Adrenal gland (tissue), 9 donors: ENCODE measurements at regions not wholly inside any gene's neighbourhood (a gene's known extent, or its start where the extent isn't known, plus 50 kb on each side); places are given as distances from the start of the nearest gene placed in this dataset.

Source experiments
- DNase-seq, 7 donors: peaks; one replicate each; pipeline ENCODE4 v3.0.0-alpha.2; 2019 to 2020
- H3K27ac ChIP-seq, 5 donors: fragments of 200-600 bp; sonication (generic) in 4 of 5; 1 replicate in 3 of 5; 2 replicates in 2 of 5; pipeline versions ENCODE4 v1.5.1 to v1.8.0; 2016 to 2020; ENCODE audit warnings: mild to moderate bottlenecking in 1 of 5
- H3K27me3 ChIP-seq: fragments of 200-600 bp; 2 replicates; pipeline ENCODE4 v1.8.0; 2021
- H3K36me3 ChIP-seq, 2 donors: fragments of 200-600 bp; replicated peaks in 1 of 2; 1 replicate in 1 of 2; 2 replicates in 1 of 2; pipeline versions ENCODE4 v1.5.1 to v1.8.0; 2018 to 2022
- H3K4me1 ChIP-seq, 2 donors: fragments of 200-600 bp; replicated peaks in 1 of 2; 1 replicate in 1 of 2; 2 replicates in 1 of 2; pipeline versions ENCODE4 v1.5.1 to v1.8.0; 2018 to 2021
- H3K4me3 ChIP-seq, 4 donors: fragments of 200-600 bp; sonication (generic) in 3 of 4; one replicate each; pipeline ENCODE4 v1.5.1; 2016 to 2018
- H3K9me3 ChIP-seq, 3 donors: fragments of 200-600 bp; sonication (generic) in 1 of 3; replicated peaks in 1 of 3; 1 replicate in 2 of 3; 2 replicates in 1 of 3; pipeline versions ENCODE4 v1.5.1 to v1.8.0; 2016 to 2021
- CTCF ChIP-seq, 6 experiments: fragments of 450-650 bp in 4 of 6; fragments of 200-600 bp in 2 of 6; sonication (generic) in 1 of 6; IDR thresholded peaks; 1 replicate in 5 of 6; 2 replicates in 1 of 6; pipeline versions ENCODE4 v1.5.1 to v1.8.0; 2016 to 2021; ENCODE audit warnings: antibody characterized with exemption in 6 of 6, mild to moderate bottlenecking in 2 of 6, moderate library complexity in 1 of 6
- POLR2A ChIP-seq, 2 donors: fragments of 450-650 bp; IDR thresholded peaks; one replicate each; pipeline ENCODE4 v1.6.1; 2017; ENCODE audit warnings: antibody characterized with exemption in 2 of 2, mild to moderate bottlenecking in 2 of 2, moderate library complexity in 1 of 2
- WGBS, 4 donors: extraction: QIAGEN DNeasy Blood & Tissue Kit in 2 of 4; methylation state at CpG; one replicate each; pipeline versions ENCODE4 v1.1.5 to v1.1.7; 2013 to 2017; 5-methylcytosine and 5-hydroxymethylcytosine counted together
- intact Hi-C, 2 donors: fragments of 100-400 bp; cut with DNase I; formaldehyde crosslinking; loops; one replicate each; pipeline versions ENCODE4 v1.14.1 to v1.15.0; 2022 to 2023
- donor health status: healthy with polysubstance abuse.
- donor health status: Bipolar disorder and iron deficiency.
- donor health status: DM: yes; HTN: yes; CAD: no.
- donor health status: DM: no; HTN: no; CAD: no.
- donor health status: DM: no; HTN: no; CAD: no.

GRCh38 chr1:199862047-199862446 lies 165.5 kb upstream of the NR5A2 start:
- H3K27ac ChIP-seq, result no peak overlapping the region
- 69 to 74% (median 73%) methylated on average over 2 of the region's 2 CpGs for WGBS, 4 donors
- intact Hi-C loops, result no loop called here
- no peak for DNase-seq
- H3K36me3 ChIP-seq, result no peaks in the 10 kb centered on the region
- no peaks in the 10 kb centered on the region for H3K27me3 ChIP-seq
- peaks cover 0 to 4% of the 10 kb centered on the region in 2 donors for H3K4me1 ChIP-seq
- no peak overlapping the region for H3K4me3 ChIP-seq
- no peak for TF ChIP-seq POLR2A (IDR thresholded peaks at IDR 0.05)
- no peak for TF ChIP-seq CTCF (IDR thresholded peaks at IDR 0.05)
- no peaks in the 10 kb centered on the region for H3K9me3 ChIP-seq

- intact Hi-C loops, result no loop called here
- no peak for DNase-seq
- no peak overlapping the region for H3K4me3 ChIP-seq
- no peaks in the 10 kb centered on the region for H3K4me1 ChIP-seq
- no peaks in the 10 kb centered on the region for H3K9me3 ChIP-seq
- no peaks in the 10 kb centered on the region for H3K36me3 ChIP-seq
- H3K27me3 ChIP-seq, result no peaks in the 10 kb centered on the region
- 48 to 63% (median 56%) methylated on average over 4 to 5 of the region's 5 CpGs for WGBS, 4 donors
- TF ChIP-seq POLR2A (IDR thresholded peaks at IDR 0.05), result no peak
- no peak for TF ChIP-seq CTCF (IDR thresholded peaks at IDR 0.05)
- H3K27ac ChIP-seq, result no peak overlapping the region
Measured at GRCh38 chr1:199866210-199866617, 161.3 kb upstream of the NR5A2 start.

- H3K4me3 ChIP-seq, result no peak overlapping the region
- H3K27ac ChIP-seq, result no peak overlapping the region
- 43 to 64% (median 55%) methylated on average over 3 of the region's 3 CpGs for WGBS, 4 donors
- no peaks in the 10 kb centered on the region for H3K27me3 ChIP-seq
- no peaks in the 10 kb centered on the region for H3K4me1 ChIP-seq
- intact Hi-C loops, result no loop called here
- TF ChIP-seq CTCF (IDR thresholded peaks at IDR 0.05) (no peak), POLR2A (IDR thresholded peaks at IDR 0.05) (no peak)
- H3K9me3 ChIP-seq, result no peaks in the 10 kb centered on the region
- no peaks in the 10 kb centered on the region for H3K36me3 ChIP-seq
- DNase-seq, result no peak
Measured at GRCh38 chr1:199867601-199868000, 159.9 kb upstream of the NR5A2 start.

GRCh38 chr1:199868777-199869176 lies 158.7 kb upstream of the NR5A2 start:
- H3K27ac ChIP-seq, result no peak overlapping the region
- no peak overlapping the region for H3K4me3 ChIP-seq
- H3K27me3 ChIP-seq, result no peaks in the 10 kb centered on the region
- DNase-seq, result no peak
- H3K4me1 ChIP-seq, result no peaks in the 10 kb centered on the region
- no peaks in the 10 kb centered on the region for H3K9me3 ChIP-seq
- intact Hi-C loops, result no loop called here
- H3K36me3 ChIP-seq, result no peaks in the 10 kb centered on the region
- WGBS, 4 donors, result 64 to 68% (median 67%) methylated on average over 3 of the region's 3 CpGs
- no peak for TF ChIP-seq POLR2A (IDR thresholded peaks at IDR 0.05)
- no peak for TF ChIP-seq CTCF (IDR thresholded peaks at IDR 0.05)
